SU-DHL-6 (cell line): ENCODE measurements at regions not wholly inside any gene's neighbourhood (a gene's known extent, or its start where the extent isn't known, plus 50 kb on each side); places are given as distances from the start of the nearest gene placed in this dataset.

ENCODE experiments used
- H2AFZ ChIP-seq: fragments of 200-600 bp; sonication (generic); 2 replicates; pipeline ENCODE4 v1.6.1; 2014; ENCODE audit warnings: low read depth, mild to moderate bottlenecking, moderate library complexity, mixed read lengths, antibody characterized with exemption, low read length; ENCODE audit not compliant: severe bottlenecking
- H3F3A ChIP-seq: fragments of 200-600 bp; shearing (Covaris generic); 2 replicates; pipeline ENCODE4 v1.6.0; 2016; ENCODE audit warnings: antibody characterized with exemption, mild to moderate bottlenecking; ENCODE audit not compliant: insufficient read depth
- H3K27ac ChIP-seq: fragments of 200-600 bp; sonication (generic); 2 replicates; pipeline ENCODE4 v1.5.1; 2016; ENCODE audit warnings: low read depth, mild to moderate bottlenecking, low read length, moderate library complexity, mixed read lengths
- H3K27me3 ChIP-seq: fragments of 200-600 bp; sonication (generic), shearing (Covaris generic); 2 replicates; pipeline ENCODE4 v1.6.0; 2014; ENCODE audit warnings: mild to moderate bottlenecking, low read length
- H3K36me3 ChIP-seq: fragments of 200-600 bp; sonication (generic); 2 replicates; pipeline ENCODE4 v1.6.1; 2014; ENCODE audit warnings: mild to moderate bottlenecking, low read length, mixed read lengths
- H3K4me2 ChIP-seq: fragments of 300-600, 200-600 bp; shearing (Covaris generic), sonication (generic); 2 replicates; pipeline ENCODE4 v1.6.0; 2014; ENCODE audit warnings: low read length, low read depth, mild to moderate bottlenecking; ENCODE audit not compliant: poor library complexity, severe bottlenecking
- H3K4me3 ChIP-seq: fragments of 200-600 bp; sonication (generic); 2 replicates; pipeline ENCODE4 v1.5.1; 2014; ENCODE audit warnings: antibody characterized with exemption, low read length, mild to moderate bottlenecking, mixed read lengths; ENCODE audit not compliant: insufficient read depth, poor library complexity, severe bottlenecking
- H3K79me2 ChIP-seq: fragments of 200-600 bp; sonication (generic); 2 replicates; pipeline ENCODE4 v1.6.1; 2014; ENCODE audit warnings: mild to moderate bottlenecking, low read length, moderate library complexity; ENCODE audit not compliant: insufficient read depth
- H3K9ac ChIP-seq: fragments of 200-600 bp; sonication (generic); 2 replicates; pipeline ENCODE4 v1.7.0; 2014; ENCODE audit warnings: mild to moderate bottlenecking, low read length
- H3K9me2 ChIP-seq: fragments of 200-600 bp; sonication (generic); replicated peaks from 2 replicates; pipeline ENCODE4 v1.6.1; 2014; ENCODE audit warnings: low read length; ENCODE audit not compliant: insufficient read depth
- H3K9me3 ChIP-seq: fragments of 200-600 bp; sonication (generic); 2 replicates; pipeline ENCODE4 v1.6.1; 2014; ENCODE audit warnings: low read length, mixed read lengths; ENCODE audit not compliant: insufficient read depth
- H4K20me1 ChIP-seq: fragments of 200-600 bp; sonication (generic); 2 replicates; pipeline ENCODE4 v1.6.1; 2014; ENCODE audit warnings: low read depth, mild to moderate bottlenecking, antibody characterized with exemption, low read length, moderate library complexity, mixed read lengths
- EZH2phosphoT487 ChIP-seq: fragments of 200-600 bp; sonication (generic), shearing (Covaris generic); conservative IDR thresholded peaks from 2 replicates; pipeline ENCODE4 v1.6.1; 2018; ENCODE audit warnings: mild to moderate bottlenecking, antibody characterized with exemption, low read length, moderate library complexity, mixed read lengths
- TF ChIP-seq, protein P1 (sequence below): fragments of 200-600 bp; sonication (generic); IDR thresholded peaks from one replicate; pipeline ENCODE4 v1.5.1; 2017; ENCODE audit warnings: antibody characterized with exemption, mild to moderate bottlenecking, low read length, moderate library complexity; ENCODE audit not compliant: insufficient read depth, poor library complexity, severe bottlenecking

- H3K27me3 ChIP-seq, result no peaks in the 10 kb centered on the region
- no peak overlapping the region for H3K9ac ChIP-seq
- H3K79me2 ChIP-seq, result no peaks in the 10 kb centered on the region
- no peak for TF ChIP-seq EZH2phosphoT487
- TF ChIP-seq, protein P1, sequence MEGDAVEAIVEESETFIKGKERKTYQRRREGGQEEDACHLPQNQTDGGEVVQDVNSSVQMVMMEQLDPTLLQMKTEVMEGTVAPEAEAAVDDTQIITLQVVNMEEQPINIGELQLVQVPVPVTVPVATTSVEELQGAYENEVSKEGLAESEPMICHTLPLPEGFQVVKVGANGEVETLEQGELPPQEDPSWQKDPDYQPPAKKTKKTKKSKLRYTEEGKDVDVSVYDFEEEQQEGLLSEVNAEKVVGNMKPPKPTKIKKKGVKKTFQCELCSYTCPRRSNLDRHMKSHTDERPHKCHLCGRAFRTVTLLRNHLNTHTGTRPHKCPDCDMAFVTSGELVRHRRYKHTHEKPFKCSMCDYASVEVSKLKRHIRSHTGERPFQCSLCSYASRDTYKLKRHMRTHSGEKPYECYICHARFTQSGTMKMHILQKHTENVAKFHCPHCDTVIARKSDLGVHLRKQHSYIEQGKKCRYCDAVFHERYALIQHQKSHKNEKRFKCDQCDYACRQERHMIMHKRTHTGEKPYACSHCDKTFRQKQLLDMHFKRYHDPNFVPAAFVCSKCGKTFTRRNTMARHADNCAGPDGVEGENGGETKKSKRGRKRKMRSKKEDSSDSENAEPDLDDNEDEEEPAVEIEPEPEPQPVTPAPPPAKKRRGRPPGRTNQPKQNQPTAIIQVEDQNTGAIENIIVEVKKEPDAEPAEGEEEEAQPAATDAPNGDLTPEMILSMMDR, result no peak
- no peak overlapping the region for H3K4me3 ChIP-seq
- no peaks in the 10 kb centered on the region for H3F3A ChIP-seq
- H3K27ac ChIP-seq, result no peak overlapping the region
- no peak overlapping the region for H3K4me2 ChIP-seq
- H4K20me1 ChIP-seq, result no peaks in the 10 kb centered on the region
- H3K36me3 ChIP-seq, result no peaks in the 10 kb centered on the region
- no peak overlapping the region for H2AFZ ChIP-seq
- H3K9me3 ChIP-seq, result no peaks in the 10 kb centered on the region
- no peaks in the 10 kb centered on the region for H3K9me2 ChIP-seq
Measured at GRCh38 chr13:104251931-104252330, 1185.7 kb upstream of the SLC10A2 start.

DNA sequence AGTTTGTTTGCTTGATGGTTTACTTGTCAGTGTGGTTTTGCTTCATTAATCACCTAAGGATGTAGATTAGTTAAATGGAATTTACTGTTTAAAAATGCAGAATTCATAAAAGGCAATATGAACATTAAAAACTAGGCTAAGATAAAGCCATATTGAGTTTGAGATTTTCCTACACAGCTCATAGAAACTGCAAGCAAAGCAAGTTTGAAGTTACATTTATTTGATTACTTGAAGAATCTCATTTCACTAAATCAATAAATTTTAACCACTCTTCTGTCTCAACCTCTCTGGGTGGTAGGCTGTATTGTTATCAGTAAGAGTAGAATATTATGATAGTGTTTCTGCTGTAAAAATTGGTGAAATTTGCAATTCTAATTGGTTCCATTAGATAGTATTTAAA is 1180.7 kb upstream of the SLC10A2 start:
- no peaks in the 10 kb centered on the region for H4K20me1 ChIP-seq
- no peaks in the 10 kb centered on the region for H3K79me2 ChIP-seq
- H3K9me3 ChIP-seq, result no peaks in the 10 kb centered on the region
- no peaks in the 10 kb centered on the region for H3K27me3 ChIP-seq
- no peak overlapping the region for H2AFZ ChIP-seq
- no peaks in the 10 kb centered on the region for H3K36me3 ChIP-seq
- H3K9ac ChIP-seq, result no peak overlapping the region
- H3F3A ChIP-seq, result no peaks in the 10 kb centered on the region
- no peak overlapping the region for H3K4me2 ChIP-seq
- TF ChIP-seq, protein P1, result no peak
- no peaks in the 10 kb centered on the region for H3K9me2 ChIP-seq
- no peak overlapping the region for H3K4me3 ChIP-seq
- H3K27ac ChIP-seq, result no peak overlapping the region

DNA sequence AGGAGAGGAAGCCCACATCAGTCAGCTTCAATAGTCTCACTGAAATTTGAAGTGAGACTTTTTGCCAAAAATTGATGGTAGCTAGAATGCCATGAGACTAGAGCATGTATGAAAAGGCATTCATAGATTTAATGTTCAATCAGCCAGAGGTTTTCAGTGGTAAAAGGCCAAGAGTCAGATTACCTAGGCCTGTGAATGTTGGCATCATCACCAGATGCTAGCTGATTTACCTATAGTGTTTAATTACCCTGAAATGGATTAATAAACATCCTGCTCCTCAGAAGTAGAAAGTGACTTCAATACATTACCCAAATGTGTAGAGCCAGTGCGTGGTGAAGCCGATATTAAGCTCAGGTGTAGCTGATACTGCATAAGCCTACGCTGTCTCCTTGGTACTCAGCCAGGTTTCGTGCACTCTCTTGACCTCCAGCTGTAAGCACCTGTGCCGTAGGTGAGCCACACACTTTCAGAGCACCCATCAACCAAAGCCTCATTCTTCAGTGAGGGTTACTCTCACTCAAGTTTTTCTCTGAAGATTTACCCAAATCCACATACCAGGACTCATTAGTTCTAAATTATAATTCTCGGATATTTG is 1140.3 kb upstream of the SLC10A2 start:
- H3K4me3 ChIP-seq, result no peak overlapping the region
- H4K20me1 ChIP-seq, result no peaks in the 10 kb centered on the region
- no peak overlapping the region for H2AFZ ChIP-seq
- no peak overlapping the region for H3K27ac ChIP-seq
- H3K9ac ChIP-seq, result no peak overlapping the region
- no peaks in the 10 kb centered on the region for H3K9me2 ChIP-seq
- no peaks in the 10 kb centered on the region for H3K27me3 ChIP-seq
- H3K4me2 ChIP-seq, result no peak overlapping the region
- TF ChIP-seq, protein P1, result no peak
- no peaks in the 10 kb centered on the region for H3K79me2 ChIP-seq
- no peaks in the 10 kb centered on the region for H3F3A ChIP-seq
- no peaks in the 10 kb centered on the region for H3K9me3 ChIP-seq
- no peaks in the 10 kb centered on the region for H3K36me3 ChIP-seq

DNA sequence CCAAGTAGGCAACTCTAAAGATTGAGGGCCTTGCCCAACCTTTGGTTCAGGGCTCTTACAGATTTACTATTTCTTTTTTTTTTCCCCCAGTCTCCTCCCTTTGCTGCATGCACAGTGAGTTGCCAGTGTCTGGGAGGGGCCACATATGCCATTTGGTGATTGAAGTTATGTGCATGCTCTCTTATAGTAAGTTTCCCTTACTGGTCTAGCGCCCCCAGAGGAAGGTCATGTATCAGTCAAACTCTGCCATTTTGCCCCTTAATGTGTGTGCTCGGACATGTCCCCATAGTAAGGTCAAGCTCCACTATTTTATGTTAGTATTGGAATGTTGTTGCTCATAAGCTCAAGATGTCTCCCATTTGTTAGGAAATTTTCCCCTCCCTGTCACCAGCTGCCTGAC is 1138.0 kb upstream of the SLC10A2 start:
- Histone ChIP-seq H3K79me2 (no peaks in the 10 kb centered on the region), H3F3A (no peaks in the 10 kb centered on the region), H3K9me3 (no peaks in the 10 kb centered on the region), H3K9ac (no peak overlapping the region), H3K4me3 (no peak overlapping the region), H2AFZ (no peak overlapping the region), H3K4me2 (no peak overlapping the region), H3K36me3 (no peaks in the 10 kb centered on the region), H3K27ac (no peak overlapping the region), H3K9me2 (no peaks in the 10 kb centered on the region), H3K27me3 (no peaks in the 10 kb centered on the region), H4K20me1 (no peaks in the 10 kb centered on the region)
- TF ChIP-seq, protein P1, result no peak
- TF ChIP-seq EZH2phosphoT487, result no peak
